Retinal pigment epithelial cell (primary cell): ENCODE measurements at regions not wholly inside any gene's neighbourhood (a gene's known extent, or its start where the extent isn't known, plus 50 kb on each side); places are given as distances from the start of the nearest gene placed in this dataset.
A peak's percentile ranks its signal among the peaks of the same experiment; 100 is the strongest.
"Not testable (repeated sequence)": the region's sequence is repeated elsewhere in the genome, so short reads cannot be mapped to it uniquely, and the experiment has no call there.

Experiments used
- DNase-seq: peaks from one replicate; pipeline ENCODE4 v3.0.0-alpha.2; 2010; ENCODE audit warnings: low read depth
- H3K4me3 ChIP-seq: 2 replicates; pipeline ENCODE4 v1.5.1; 2011; ENCODE audit warnings: mild to moderate bottlenecking, low read length, control low read depth, moderate library complexity
- TF ChIP-seq, protein P1 (sequence below): conservative IDR thresholded peaks from 2 replicates; pipeline ENCODE4 v1.5.1; 2011; ENCODE audit warnings: low read depth, low read length, control low read depth, inconsistent platforms

- DNase-seq: no peak
- TF ChIP-seq, protein P1, sequence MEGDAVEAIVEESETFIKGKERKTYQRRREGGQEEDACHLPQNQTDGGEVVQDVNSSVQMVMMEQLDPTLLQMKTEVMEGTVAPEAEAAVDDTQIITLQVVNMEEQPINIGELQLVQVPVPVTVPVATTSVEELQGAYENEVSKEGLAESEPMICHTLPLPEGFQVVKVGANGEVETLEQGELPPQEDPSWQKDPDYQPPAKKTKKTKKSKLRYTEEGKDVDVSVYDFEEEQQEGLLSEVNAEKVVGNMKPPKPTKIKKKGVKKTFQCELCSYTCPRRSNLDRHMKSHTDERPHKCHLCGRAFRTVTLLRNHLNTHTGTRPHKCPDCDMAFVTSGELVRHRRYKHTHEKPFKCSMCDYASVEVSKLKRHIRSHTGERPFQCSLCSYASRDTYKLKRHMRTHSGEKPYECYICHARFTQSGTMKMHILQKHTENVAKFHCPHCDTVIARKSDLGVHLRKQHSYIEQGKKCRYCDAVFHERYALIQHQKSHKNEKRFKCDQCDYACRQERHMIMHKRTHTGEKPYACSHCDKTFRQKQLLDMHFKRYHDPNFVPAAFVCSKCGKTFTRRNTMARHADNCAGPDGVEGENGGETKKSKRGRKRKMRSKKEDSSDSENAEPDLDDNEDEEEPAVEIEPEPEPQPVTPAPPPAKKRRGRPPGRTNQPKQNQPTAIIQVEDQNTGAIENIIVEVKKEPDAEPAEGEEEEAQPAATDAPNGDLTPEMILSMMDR: no peak
- H3K4me3 ChIP-seq: no peak overlapping the region
Observed at GRCh38 chr3:20736287-20736852, 550.4 kb upstream of the SGO1 start.

- DNase-seq: no peak
Observed at GRCh38 chr3:20729185-20729584, 543.2 kb upstream of the SGO1 start.

DNA sequence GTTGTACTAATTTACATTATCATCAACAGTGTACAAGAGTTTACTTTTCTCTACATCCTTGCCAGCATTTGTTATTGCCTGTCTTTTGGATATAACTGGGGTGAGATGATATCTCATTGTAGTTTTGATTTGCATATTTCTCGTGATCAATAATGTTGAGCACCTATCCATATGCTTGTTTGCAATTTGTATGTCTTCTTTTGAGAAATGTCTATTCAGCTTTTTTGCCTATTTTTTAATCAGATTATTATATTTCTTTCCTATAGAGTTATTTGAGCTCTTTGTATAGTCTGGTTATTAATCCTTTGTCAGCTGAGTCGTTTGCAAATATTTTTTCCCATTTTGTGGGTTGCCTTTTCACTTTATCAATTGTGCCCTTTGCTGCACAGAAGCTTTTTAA lies 540.8 kb upstream of the SGO1 start:
- no peak overlapping the region for H3K4me3 ChIP-seq
- TF ChIP-seq, protein P1: no peak
- no peak for DNase-seq

More at GRCh38 chr3:20729185-20729584, 543.2 kb upstream of the SGO1 start:
- TF ChIP-seq, protein P1: no peak
- H3K4me3 ChIP-seq: no peak overlapping the region

DNA sequence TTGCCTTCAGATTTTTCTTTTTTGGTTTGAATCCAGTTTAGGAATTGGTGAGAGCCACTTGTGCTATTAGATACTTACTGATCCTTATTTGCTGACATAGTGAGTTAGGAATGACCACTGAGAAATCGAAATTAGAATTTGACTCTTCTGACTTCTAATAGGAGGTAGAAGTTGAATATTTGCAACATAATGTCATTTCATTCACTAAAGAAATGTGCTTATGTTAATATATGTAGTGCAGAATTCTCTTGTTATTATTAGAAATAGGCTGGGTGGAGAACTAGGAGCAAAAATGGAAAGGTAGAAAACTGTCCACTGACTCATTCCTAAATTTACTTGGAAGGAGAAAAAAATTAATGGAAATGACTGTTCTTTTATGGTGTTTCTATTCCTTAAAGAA lies 538.2 kb upstream of the SGO1 start:
- no peak overlapping the region for H3K4me3 ChIP-seq
- no peak for DNase-seq
- TF ChIP-seq, protein P1: no peak

GRCh38 chr3:20716425-20716824 lies 530.4 kb upstream of the SGO1 start:
- DNase-seq, H3K4me3 ChIP-seq: not testable (repeated sequence)

- no peak overlapping the region for H3K4me3 ChIP-seq
- TF ChIP-seq, protein P1: no peak
- DNase-seq: no peak
Observed at GRCh38 chr3:20701641-20702040, 515.6 kb upstream of the SGO1 start.

GRCh38 chr3:20700714-20701113 lies 514.7 kb upstream of the SGO1 start:
- TF ChIP-seq, protein P1: no peak
- peak; percentile 14 for DNase-seq

More at GRCh38 chr3:20700714-20701113, 514.7 kb upstream of the SGO1 start:
- H3K4me3 ChIP-seq: no peak overlapping the region
